ENCODE measurements at regions not wholly inside any gene's neighbourhood (a gene's known extent, or its start where the extent isn't known, plus 50 kb on each side); places are given as distances from the start of the nearest gene placed in this dataset.
"Not testable (repeated sequence)": the region's sequence is repeated elsewhere in the genome, so short reads cannot be mapped to it uniquely, and the experiment has no call there.

GRCh38 chr6:50555982-50556381 lies 157.3 kb upstream of the TFAP2D start:
- no peaks in the 10 kb centered on the region for H3K36me3 Mint-ChIP-seq (ENCODE audit: unreplicated experiment)
- no peak overlapping the region for H3K27ac Mint-ChIP-seq (ENCODE audit: unreplicated experiment)
- no peaks in the 10 kb centered on the region for H3K9me3 Mint-ChIP-seq (ENCODE audit: unreplicated experiment)
- no peak for TF ChIP-seq CTCF (IDR thresholded peaks at IDR 0.05)
- H3K4me3 Mint-ChIP-seq (ENCODE audit: unreplicated experiment): no peak overlapping the region
- no peaks in the 10 kb centered on the region for H3K4me1 Mint-ChIP-seq (ENCODE audit: unreplicated experiment)
- no peak for DNase-seq (ENCODE audit: extremely low spot score, unreplicated experiment)
- no peaks in the 10 kb centered on the region for H3K27me3 Mint-ChIP-seq (ENCODE audit: unreplicated experiment)

- H3K4me3 Mint-ChIP-seq (ENCODE audit: unreplicated experiment): no peak overlapping the region
- no peak for TF ChIP-seq CTCF (IDR thresholded peaks at IDR 0.05)
- H3K36me3 Mint-ChIP-seq (ENCODE audit: unreplicated experiment): no peaks in the 10 kb centered on the region
- no peak for DNase-seq (ENCODE audit: extremely low spot score, unreplicated experiment)
- no peaks in the 10 kb centered on the region for H3K9me3 Mint-ChIP-seq (ENCODE audit: unreplicated experiment)
- H3K4me1 Mint-ChIP-seq (ENCODE audit: unreplicated experiment): no peaks in the 10 kb centered on the region
- H3K27me3 Mint-ChIP-seq (ENCODE audit: unreplicated experiment): peaks cover 6% of the 10 kb centered on the region
- no peak overlapping the region for H3K27ac Mint-ChIP-seq (ENCODE audit: unreplicated experiment)
Observed at GRCh38 chr6:50565004-50565403, 148.3 kb upstream of the TFAP2D start.

GRCh38 chr6:50571230-50571629 lies 142.1 kb upstream of the TFAP2D start:
- H3K4me3 Mint-ChIP-seq (ENCODE audit: unreplicated experiment); H3K9me3 Mint-ChIP-seq (ENCODE audit: unreplicated experiment); H3K4me1 Mint-ChIP-seq (ENCODE audit: unreplicated experiment); H3K27me3 Mint-ChIP-seq (ENCODE audit: unreplicated experiment); H3K36me3 Mint-ChIP-seq (ENCODE audit: unreplicated experiment); H3K27ac Mint-ChIP-seq (ENCODE audit: unreplicated experiment); DNase-seq (ENCODE audit: extremely low spot score, unreplicated experiment): not testable (repeated sequence)

- H3K36me3 Mint-ChIP-seq (ENCODE audit: unreplicated experiment): no peaks in the 10 kb centered on the region
- H3K4me1 Mint-ChIP-seq (ENCODE audit: unreplicated experiment): no peaks in the 10 kb centered on the region
- no peak overlapping the region for H3K27ac Mint-ChIP-seq (ENCODE audit: unreplicated experiment)
- peaks cover 6% of the 10 kb centered on the region for H3K27me3 Mint-ChIP-seq (ENCODE audit: unreplicated experiment)
- DNase-seq (ENCODE audit: extremely low spot score, unreplicated experiment): no peak
- H3K9me3 Mint-ChIP-seq (ENCODE audit: unreplicated experiment): no peaks in the 10 kb centered on the region
- H3K4me3 Mint-ChIP-seq (ENCODE audit: unreplicated experiment): no peak overlapping the region
- no peak for TF ChIP-seq CTCF (IDR thresholded peaks at IDR 0.05)
Observed at GRCh38 chr6:50585441-50586330, 127.6 kb upstream of the TFAP2D start.

GRCh38 chr6:50586331-50586675 lies 127.0 kb upstream of the TFAP2D start:
- TF ChIP-seq CTCF (IDR thresholded peaks at IDR 0.05): no peak
- no peak overlapping the region for H3K4me3 Mint-ChIP-seq (ENCODE audit: unreplicated experiment)
- H3K27me3 Mint-ChIP-seq (ENCODE audit: unreplicated experiment): peaks cover 11% of the 10 kb centered on the region
- H3K9me3 Mint-ChIP-seq (ENCODE audit: unreplicated experiment): no peaks in the 10 kb centered on the region
- no peak overlapping the region for H3K27ac Mint-ChIP-seq (ENCODE audit: unreplicated experiment)
- no peaks in the 10 kb centered on the region for H3K36me3 Mint-ChIP-seq (ENCODE audit: unreplicated experiment)
- DNase-seq (ENCODE audit: extremely low spot score, unreplicated experiment): no peak
- no peaks in the 10 kb centered on the region for H3K4me1 Mint-ChIP-seq (ENCODE audit: unreplicated experiment)
